ENCODE measurements at regions not wholly inside any gene's neighbourhood (a gene's known extent, or its start where the extent isn't known, plus 50 kb on each side); places are given as distances from the start of the nearest gene placed in this dataset.

DNA sequence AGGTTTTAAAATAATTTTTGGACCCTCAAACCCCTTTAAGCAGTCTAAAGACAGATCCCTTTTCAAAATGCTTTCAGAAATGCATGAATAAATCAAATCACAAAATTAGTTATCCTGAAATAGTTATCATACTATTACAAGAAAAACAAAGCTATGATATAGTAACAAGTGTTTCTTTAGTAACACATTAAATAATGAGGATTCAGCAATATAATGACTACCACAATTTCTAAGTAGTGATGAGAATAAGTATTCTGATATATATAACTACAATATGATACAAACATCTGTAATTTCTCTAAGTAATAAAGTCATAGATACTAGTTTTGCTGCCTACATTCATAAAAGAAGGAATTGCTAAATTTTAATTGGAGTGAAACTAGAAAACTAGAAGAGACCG, 53.0 kb upstream of the TMEM168 start:
- TF ChIP-seq, protein P1, sequence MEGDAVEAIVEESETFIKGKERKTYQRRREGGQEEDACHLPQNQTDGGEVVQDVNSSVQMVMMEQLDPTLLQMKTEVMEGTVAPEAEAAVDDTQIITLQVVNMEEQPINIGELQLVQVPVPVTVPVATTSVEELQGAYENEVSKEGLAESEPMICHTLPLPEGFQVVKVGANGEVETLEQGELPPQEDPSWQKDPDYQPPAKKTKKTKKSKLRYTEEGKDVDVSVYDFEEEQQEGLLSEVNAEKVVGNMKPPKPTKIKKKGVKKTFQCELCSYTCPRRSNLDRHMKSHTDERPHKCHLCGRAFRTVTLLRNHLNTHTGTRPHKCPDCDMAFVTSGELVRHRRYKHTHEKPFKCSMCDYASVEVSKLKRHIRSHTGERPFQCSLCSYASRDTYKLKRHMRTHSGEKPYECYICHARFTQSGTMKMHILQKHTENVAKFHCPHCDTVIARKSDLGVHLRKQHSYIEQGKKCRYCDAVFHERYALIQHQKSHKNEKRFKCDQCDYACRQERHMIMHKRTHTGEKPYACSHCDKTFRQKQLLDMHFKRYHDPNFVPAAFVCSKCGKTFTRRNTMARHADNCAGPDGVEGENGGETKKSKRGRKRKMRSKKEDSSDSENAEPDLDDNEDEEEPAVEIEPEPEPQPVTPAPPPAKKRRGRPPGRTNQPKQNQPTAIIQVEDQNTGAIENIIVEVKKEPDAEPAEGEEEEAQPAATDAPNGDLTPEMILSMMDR (IDR thresholded peaks at IDR 0.05): no peak
- TF ChIP-seq POLR2AphosphoS5 (IDR thresholded peaks at IDR 0.05) (no peak), POLR2A (IDR thresholded peaks at IDR 0.05) (no peak), EP300 (IDR thresholded peaks at IDR 0.05; ENCODE audit: low read depth) (no peak)
